ENCODE measurements at regions not wholly inside any gene's neighbourhood (a gene's known extent, or its start where the extent isn't known, plus 50 kb on each side); places are given as distances from the start of the nearest gene placed in this dataset.

DNA sequence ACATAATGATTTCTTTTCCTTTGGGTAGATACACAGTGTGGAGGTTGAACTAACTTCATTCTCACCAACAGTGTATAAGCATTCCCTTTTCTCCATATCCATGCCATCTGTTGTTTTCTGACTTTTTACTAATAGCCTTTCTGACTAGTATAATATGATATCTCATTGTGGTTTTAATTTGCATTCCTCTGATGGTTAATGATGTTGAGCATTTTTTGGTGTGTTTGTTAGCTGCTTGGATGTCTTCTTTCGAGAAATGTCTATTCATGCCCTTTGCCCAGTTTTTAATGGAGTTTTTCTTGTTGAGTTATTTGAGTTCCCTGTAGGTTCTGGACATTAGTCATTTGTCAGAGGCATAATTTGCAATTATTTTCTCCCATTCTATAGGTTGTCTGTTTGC is 59.8 kb downstream of the MARCHF4 start:
- TF ChIP-seq SUZ12 (IDR thresholded peaks at IDR 0.05; ENCODE audit: extremely low read depth, insufficient read depth, insufficient read length) (no peak), YY1 (IDR thresholded peaks at IDR 0.05; ENCODE audit: insufficient read depth, insufficient read length) (no peak)
